Parathyroid adenoma (tissue), 2 donors: ENCODE measurements at regions not wholly inside any gene's neighbourhood (a gene's known extent, or its start where the extent isn't known, plus 50 kb on each side); places are given as distances from the start of the nearest gene placed in this dataset.

Experiments used
- H2AFZ ChIP-seq: fragments of 300-600 bp; sonication (generic); one replicate; pipeline ENCODE4 v1.7.0; 2017; ENCODE audit warnings: antibody characterized with exemption, mild to moderate bottlenecking
- H3K27ac ChIP-seq: fragments of 300-600 bp; sonication (generic); one replicate; pipeline ENCODE4 v1.7.0; 2017
- H3K27me3 ChIP-seq: fragments of 300-600 bp; sonication (generic); one replicate; pipeline ENCODE4 v1.7.0; 2017; ENCODE audit warnings: low read length; ENCODE audit not compliant: control insufficient read depth, insufficient read depth
- H3K36me3 ChIP-seq: fragments of 300-600 bp; sonication (generic); one replicate; pipeline ENCODE4 v1.7.0; 2017; ENCODE audit warnings: low read length; ENCODE audit not compliant: control insufficient read depth, insufficient read depth
- H3K4me1 ChIP-seq: fragments of 300-600 bp; sonication (generic); one replicate; pipeline ENCODE4 v1.7.0; 2017; ENCODE audit warnings: control low read depth
- H3K4me2 ChIP-seq: fragments of 300-600 bp; sonication (generic); one replicate; pipeline ENCODE4 v1.7.0; 2017; ENCODE audit warnings: low read length
- H3K4me3 ChIP-seq: fragments of 300-600 bp; sonication (generic); one replicate; pipeline ENCODE4 v1.7.0; 2017; ENCODE audit warnings: low read depth, low read length
- H3K79me2 ChIP-seq: fragments of 300-600 bp; sonication (generic); one replicate; pipeline ENCODE4 v1.7.0; 2017; ENCODE audit warnings: control low read depth
- H3K9ac ChIP-seq: fragments of 300-600 bp; sonication (generic); one replicate; pipeline ENCODE4 v1.7.0; 2017; ENCODE audit warnings: mild to moderate bottlenecking
- H3K9me3 ChIP-seq: fragments of 300-600 bp; sonication (generic); one replicate; pipeline ENCODE4 v1.7.0; 2017; ENCODE audit warnings: low read length; ENCODE audit not compliant: control insufficient read depth
- CTCF ChIP-seq: fragments of 300-600 bp; sonication (generic); IDR thresholded peaks from one replicate; pipeline ENCODE4 v1.7.0; 2017; ENCODE audit warnings: antibody characterized with exemption, mild to moderate bottlenecking
- donor health status: primary hyperparathyroidism.

GRCh38 chr4:103895876-103896465, 176.2 kb upstream of the TACR3 start:
- no peak for TF ChIP-seq CTCF
- no peak overlapping the region for H2AFZ ChIP-seq
- no peaks in the 10 kb centered on the region for H3K27me3 ChIP-seq
- H3K36me3 ChIP-seq = no peaks in the 10 kb centered on the region
- H3K4me1 ChIP-seq = no peaks in the 10 kb centered on the region
- H3K4me2 ChIP-seq = no peak overlapping the region
- H3K79me2 ChIP-seq = no peaks in the 10 kb centered on the region
- no peak overlapping the region for H3K4me3 ChIP-seq
- H3K9me3 ChIP-seq = no peaks in the 10 kb centered on the region
- H3K27ac ChIP-seq = no peak overlapping the region
- no peak overlapping the region for H3K9ac ChIP-seq

- TF ChIP-seq CTCF = no peak
- Histone ChIP-seq H3K27ac (no peak overlapping the region), H3K4me1 (no peaks in the 10 kb centered on the region), H2AFZ (no peak overlapping the region), H3K36me3 (no peaks in the 10 kb centered on the region), H3K9me3 (no peaks in the 10 kb centered on the region), H3K4me3 (no peak overlapping the region), H3K9ac (no peak overlapping the region), H3K4me2 (no peak overlapping the region), H3K79me2 (no peaks in the 10 kb centered on the region), H3K27me3 (no peaks in the 10 kb centered on the region)
These were observed 172.8 kb upstream of the TACR3 start for GRCh38 chr4:103892586-103892985.

GRCh38 chr4:103887191-103887590, 167.4 kb upstream of the TACR3 start:
- Histone ChIP-seq H3K27ac (no peak overlapping the region), H3K79me2 (no peaks in the 10 kb centered on the region), H3K4me3 (no peak overlapping the region), H3K9me3 (no peaks in the 10 kb centered on the region), H3K4me2 (no peak overlapping the region), H2AFZ (no peak overlapping the region), H3K4me1 (no peaks in the 10 kb centered on the region), H3K36me3 (no peaks in the 10 kb centered on the region), H3K9ac (no peak overlapping the region), H3K27me3 (no peaks in the 10 kb centered on the region)
- TF ChIP-seq CTCF = no peak

- Histone ChIP-seq H3K27me3 (no peaks in the 10 kb centered on the region), H2AFZ (no peak overlapping the region), H3K4me3 (no peak overlapping the region), H3K79me2 (no peaks in the 10 kb centered on the region), H3K9me3 (no peaks in the 10 kb centered on the region), H3K27ac (no peak overlapping the region), H3K4me1 (no peaks in the 10 kb centered on the region), H3K4me2 (no peak overlapping the region), H3K36me3 (no peaks in the 10 kb centered on the region), H3K9ac (no peak overlapping the region)
- no peak for TF ChIP-seq CTCF
These were observed 165.4 kb upstream of the TACR3 start for GRCh38 chr4:103885152-103885551.

- no peak overlapping the region for H3K27ac ChIP-seq
- H3K9me3 ChIP-seq = no peaks in the 10 kb centered on the region
- H3K36me3 ChIP-seq = no peaks in the 10 kb centered on the region
- H3K9ac ChIP-seq = no peak overlapping the region
- H3K4me2 ChIP-seq = no peak overlapping the region
- H3K4me3 ChIP-seq = no peak overlapping the region
- no peak overlapping the region for H2AFZ ChIP-seq
- no peaks in the 10 kb centered on the region for H3K4me1 ChIP-seq
- H3K79me2 ChIP-seq = no peaks in the 10 kb centered on the region
- no peak for TF ChIP-seq CTCF
- no peaks in the 10 kb centered on the region for H3K27me3 ChIP-seq
These were observed 147.5 kb upstream of the TACR3 start for GRCh38 chr4:103867311-103867710.
